Heart right ventricle (tissue), 16 donors: ENCODE measurements at regions not wholly inside any gene's neighbourhood (a gene's known extent, or its start where the extent isn't known, plus 50 kb on each side); places are given as distances from the start of the nearest gene placed in this dataset.

Experiments used
- ATAC-seq, 8 donors: fragments of 200-7000 bp; cut with Tn5 transposase; one replicate each; pipeline ENCODE4 v1.9.1; 2020; ENCODE audit warnings: mild to moderate bottlenecking in 8 of 8, moderate library complexity in 8 of 8, moderate number of reproducible peaks in 1 of 8
- DNase-seq, 2 donors: peaks; one replicate each; pipeline ENCODE4 v3.0.0-alpha.2; 2020
- H3K27ac ChIP-seq, 10 donors: fragments of 200-600 bp; sonication (generic) in 2 of 10; one replicate each; pipeline versions ENCODE4 v1.5.0 to v1.8.0; 2020 to 2022; ENCODE audit warnings: mild to moderate bottlenecking in 3 of 10
- H3K27me3 ChIP-seq, 7 donors: fragments of 200-600 bp; one replicate each; pipeline ENCODE4 v1.8.0; 2021 to 2022; ENCODE audit warnings: mild to moderate bottlenecking in 2 of 7
- H3K36me3 ChIP-seq, 9 donors: fragments of 200-600 bp; sonication (generic) in 1 of 9; one replicate each; pipeline versions ENCODE4 v1.5.0 to v1.8.0; 2020 to 2022; ENCODE audit warnings: mild to moderate bottlenecking in 2 of 9
- H3K4me1 ChIP-seq, 9 donors: fragments of 200-600 bp; sonication (generic) in 1 of 9; one replicate each; pipeline versions ENCODE4 v1.5.0 to v1.8.0; 2020 to 2022; ENCODE audit warnings: mild to moderate bottlenecking in 4 of 9
- H3K4me3 ChIP-seq, 10 donors: fragments of 200-600 bp; sonication (generic) in 2 of 10; one replicate each; pipeline versions ENCODE4 v1.5.0 to v1.8.0; 2020 to 2022; ENCODE audit warnings: mild to moderate bottlenecking in 7 of 10, moderate library complexity in 2 of 10
- H3K9me3 ChIP-seq, 11 donors: fragments of 200-600 bp in 10 of 11; sonication (generic) in 2 of 11; one replicate each; pipeline versions ENCODE4 v1.5.0 to v1.8.0; 2013 to 2022; ENCODE audit warnings: mild to moderate bottlenecking in 2 of 11, control low read depth in 1 of 11, moderate library complexity in 1 of 11
- WGBS, 2 donors: extraction: QIAGEN DNeasy Blood & Tissue Kit; methylation state at CpG; one replicate each; pipeline ENCODE4 v1.1.7; 2013; ENCODE audit warnings: inconsistent platforms in 1 of 2; 5-methylcytosine and 5-hydroxymethylcytosine counted together
- intact Hi-C, 10 donors: fragments of 100-400 bp; cut with DNase I; formaldehyde crosslinking; loops; one replicate each; pipeline versions ENCODE4 v1.11.1 to v1.14.2; 2022
- TF ChIP-seq, protein P1 (sequence below), 9 donors: fragments of 200-600 bp; sonication (generic) in 2 of 9; IDR thresholded peaks; one replicate each; pipeline versions ENCODE4 v1.5.0 to v1.8.0; 2021 to 2022; ENCODE audit warnings: antibody characterized with exemption in 9 of 9, mild to moderate bottlenecking in 5 of 9, moderate library complexity in 1 of 9
- donor health status: Arrhythmogenic right ventricular cardiomyopathy.
- donor health status: ischemic (EF 13 %, LVEDD 7.1; RV severe dilation, severe dysfunction).
- donor health status: healthy with polysubstance abuse.
- donor health status: DM: no; HTN: yes; CAD: no.
- donor health status: DM: no; HTN: no; CAD: no.
- donor health status: ischemic (EF 25% LVEDD 6.9; RV normal size, moderate dysfunction).
- donor health status: ischemic (EF 25% LVEDD 5.7; RV mildly dilated, moderate dysfunction).
- donor health status: healthy.
- donor health status: DM: yes; HTN: yes; CAD: no.
- donor health status: Ischemic cardiomyopathy.
- donor health status: ischemic (EF 35%, LVEDD 5.7; RV mildly dilated, moderate dysfunction).
- donor health status: nonischemic (EF 11% LVEDD 7.7; RV severe dilation, severe dysfunction).
- donor health status: DM: yes; HTN: yes; CAD: no.
- donor health status: PGD.
- donor health status: ischemic (EF 29% LVEDD 5.4; RV normal size, mild dysfunction).
- donor health status: nonischemic (EF 23%, LVEDD 6.1; RV moderate dilation, normal function).

DNA sequence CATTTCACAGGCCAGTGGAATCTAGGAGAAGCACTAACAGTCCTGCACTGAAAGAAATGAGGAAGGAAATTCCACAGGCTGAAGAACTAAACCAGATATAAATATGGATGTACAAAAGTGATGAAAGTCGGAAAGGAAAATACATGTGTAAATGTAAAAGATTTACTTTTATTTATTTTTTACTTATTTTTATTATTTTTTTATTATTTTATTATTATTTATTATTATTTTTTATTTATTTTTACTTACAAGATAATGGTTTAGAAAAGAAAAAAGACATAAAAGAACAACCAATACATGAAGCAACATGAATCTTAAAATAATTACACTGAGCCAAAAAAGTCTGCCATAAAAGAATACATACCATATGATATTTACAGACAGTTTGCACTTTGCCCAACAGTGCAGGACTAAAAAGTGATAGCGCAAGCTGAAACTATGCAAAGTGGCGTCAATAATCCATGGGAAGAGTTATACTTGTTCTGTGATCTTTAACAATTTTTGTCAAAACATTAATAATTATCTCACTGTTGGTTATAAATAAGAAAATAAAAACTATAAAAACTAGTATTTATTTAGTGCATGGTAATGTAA lies 317.8 kb upstream of the MKI67 start:
- 89 to 93% methylated on average over 3 of the region's 3 CpGs for WGBS, 2 donors
- intact Hi-C loops, result no loop called here

DNA sequence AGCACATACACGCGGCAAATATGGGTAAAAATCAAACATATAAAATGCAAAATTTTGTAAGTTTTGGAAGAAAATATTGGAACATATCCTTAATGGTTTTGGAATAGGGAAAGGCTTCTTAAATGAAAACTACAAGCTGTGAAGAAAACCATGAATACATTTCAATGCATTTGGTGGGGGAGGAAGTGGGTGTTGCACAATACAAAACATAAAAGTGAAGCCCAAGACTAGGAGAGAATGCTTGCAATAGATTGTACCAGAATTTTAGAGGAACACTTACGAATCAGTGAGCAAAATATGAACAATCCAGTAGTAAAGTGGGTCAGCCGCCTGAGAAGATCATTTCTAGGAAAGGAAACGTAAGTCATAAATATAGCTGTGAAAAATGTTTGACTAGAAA lies 322.6 kb upstream of the MKI67 start:
- intact Hi-C loops, result no loop called here
- DNase-seq (no peak), ATAC-seq (no peak)
- Histone ChIP-seq H3K4me1 (no peaks in the 10 kb centered on the region), H3K4me3 (no peak overlapping the region), H3K27ac (no peak overlapping the region), H3K36me3 (no peaks in the 10 kb centered on the region), H3K27me3 (peaks cover 0 to 8% (median 0%) of the 10 kb centered on the region in 7 donors), H3K9me3 (peaks cover 0 to 8% (median 0%) of the 10 kb centered on the region in 11 donors)
- WGBS, 2 donors, result 82 to 86% methylated on average over 5 of the region's 5 CpGs
- TF ChIP-seq, protein P1, sequence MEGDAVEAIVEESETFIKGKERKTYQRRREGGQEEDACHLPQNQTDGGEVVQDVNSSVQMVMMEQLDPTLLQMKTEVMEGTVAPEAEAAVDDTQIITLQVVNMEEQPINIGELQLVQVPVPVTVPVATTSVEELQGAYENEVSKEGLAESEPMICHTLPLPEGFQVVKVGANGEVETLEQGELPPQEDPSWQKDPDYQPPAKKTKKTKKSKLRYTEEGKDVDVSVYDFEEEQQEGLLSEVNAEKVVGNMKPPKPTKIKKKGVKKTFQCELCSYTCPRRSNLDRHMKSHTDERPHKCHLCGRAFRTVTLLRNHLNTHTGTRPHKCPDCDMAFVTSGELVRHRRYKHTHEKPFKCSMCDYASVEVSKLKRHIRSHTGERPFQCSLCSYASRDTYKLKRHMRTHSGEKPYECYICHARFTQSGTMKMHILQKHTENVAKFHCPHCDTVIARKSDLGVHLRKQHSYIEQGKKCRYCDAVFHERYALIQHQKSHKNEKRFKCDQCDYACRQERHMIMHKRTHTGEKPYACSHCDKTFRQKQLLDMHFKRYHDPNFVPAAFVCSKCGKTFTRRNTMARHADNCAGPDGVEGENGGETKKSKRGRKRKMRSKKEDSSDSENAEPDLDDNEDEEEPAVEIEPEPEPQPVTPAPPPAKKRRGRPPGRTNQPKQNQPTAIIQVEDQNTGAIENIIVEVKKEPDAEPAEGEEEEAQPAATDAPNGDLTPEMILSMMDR (IDR thresholded peaks at IDR 0.05), result no peak

More for the DNA sequence above, 317.8 kb upstream of the MKI67 start:
- no peak for ATAC-seq
- Histone ChIP-seq H3K36me3 (no peaks in the 10 kb centered on the region), H3K27ac (no peak overlapping the region), H3K4me1 (no peaks in the 10 kb centered on the region), H3K4me3 (no peak overlapping the region), H3K27me3 (peaks cover 0 to 30% (median 23%) of the 10 kb centered on the region in 7 donors), H3K9me3 (peaks cover 0 to 10% (median 0%) of the 10 kb centered on the region in 11 donors)
- DNase-seq, result no peak
- TF ChIP-seq, protein P1 (IDR thresholded peaks at IDR 0.05), result no peak

DNA sequence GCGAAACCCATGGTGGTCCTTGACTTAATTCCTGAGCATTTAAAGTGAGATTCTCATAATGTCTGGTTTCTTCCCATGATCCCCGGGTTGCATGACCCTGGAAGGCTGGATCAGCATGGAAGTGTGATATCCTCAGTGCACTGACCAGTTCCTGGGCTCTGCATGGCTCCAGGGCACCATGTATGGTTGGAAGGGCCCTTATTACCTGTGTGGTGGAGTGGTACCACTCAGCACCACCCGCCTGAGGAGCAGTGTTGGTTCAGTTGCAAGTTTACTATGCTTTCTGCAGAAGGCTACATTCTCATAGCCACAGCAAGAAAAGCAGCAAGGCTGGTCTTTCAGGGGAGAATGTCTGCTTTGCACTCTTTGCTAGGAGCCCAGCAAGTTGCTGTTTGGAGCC lies 325.7 kb upstream of the MKI67 start:
- H3K27ac ChIP-seq, result no peak overlapping the region
- 78 to 82% methylated on average over 3 of the region's 3 CpGs for WGBS, 2 donors
- H3K9me3 ChIP-seq, result peaks cover 0 to 8% (median 0%) of the 10 kb centered on the region in 11 donors
- ATAC-seq, result no peak
- no peaks in the 10 kb centered on the region for H3K4me1 ChIP-seq
- TF ChIP-seq, protein P1 (IDR thresholded peaks at IDR 0.05), result no peak
- no peak for DNase-seq
- H3K36me3 ChIP-seq, result no peaks in the 10 kb centered on the region
- H3K27me3 ChIP-seq, result peaks cover 0 to 6% (median 0%) of the 10 kb centered on the region in 7 donors
- H3K4me3 ChIP-seq, result no peak overlapping the region
- intact Hi-C loops, result no loop called here

DNA sequence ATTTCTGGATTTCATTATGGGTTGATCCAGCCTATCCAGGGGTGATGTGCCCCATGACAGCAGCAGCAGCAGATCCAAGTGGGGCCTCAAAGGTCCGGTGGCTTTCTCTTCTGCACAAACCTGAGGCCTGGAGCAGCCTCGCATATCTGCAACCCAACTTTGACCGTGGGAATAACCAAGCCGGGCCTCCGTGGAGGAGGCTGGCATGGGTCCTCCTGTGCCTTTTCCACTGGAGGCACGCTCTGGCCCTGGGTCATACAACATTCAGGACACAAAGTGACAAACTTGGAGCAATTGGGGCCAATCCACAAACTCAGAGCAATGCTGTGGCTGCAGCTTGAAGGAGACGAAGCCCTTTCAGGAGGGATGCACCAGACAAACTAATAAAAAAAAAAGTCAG lies 330.0 kb upstream of the MKI67 start:
- Histone ChIP-seq H3K36me3 (no peaks in the 10 kb centered on the region), H3K27me3 (peaks cover 0 to 27% (median 10%) of the 10 kb centered on the region in 7 donors), H3K9me3 (no peaks in the 10 kb centered on the region), H3K27ac (no peak overlapping the region), H3K4me3 (no peak overlapping the region), H3K4me1 (no peaks in the 10 kb centered on the region)
- WGBS, 2 donors, result 85 to 89% methylated on average over 7 of the region's 7 CpGs
- intact Hi-C loops, result no loop called here
- TF ChIP-seq, protein P1 (IDR thresholded peaks at IDR 0.05), result no peak
- DNase-seq, result no peak
- no peak for ATAC-seq
